ENCODE measurements at regions not wholly inside any gene's neighbourhood (a gene's known extent, or its start where the extent isn't known, plus 50 kb on each side); places are given as distances from the start of the nearest gene placed in this dataset.
"Not testable (repeated sequence)": the region's sequence is repeated elsewhere in the genome, so short reads cannot be mapped to it uniquely, and the experiment has no call there.

GRCh38 chr4:148857973-148858534, 415.8 kb upstream of the NR3C2 start:
- Histone ChIP-seq H3K36me3 (replicated peaks) (no peaks in the 10 kb centered on the region), H3K9me3 (no peaks in the 10 kb centered on the region), H3K4me1 (no peaks in the 10 kb centered on the region), H3K27me3 (ENCODE audit: low read depth) (no peaks in the 10 kb centered on the region), H3K4me3 (no peak overlapping the region)
- no peak for DNase-seq (ENCODE audit: low spot score in 2 of 2)
- in situ Hi-C loops (cut with MboI; ENCODE audit: low sequenced_read_pairs) = no loop called here

DNA sequence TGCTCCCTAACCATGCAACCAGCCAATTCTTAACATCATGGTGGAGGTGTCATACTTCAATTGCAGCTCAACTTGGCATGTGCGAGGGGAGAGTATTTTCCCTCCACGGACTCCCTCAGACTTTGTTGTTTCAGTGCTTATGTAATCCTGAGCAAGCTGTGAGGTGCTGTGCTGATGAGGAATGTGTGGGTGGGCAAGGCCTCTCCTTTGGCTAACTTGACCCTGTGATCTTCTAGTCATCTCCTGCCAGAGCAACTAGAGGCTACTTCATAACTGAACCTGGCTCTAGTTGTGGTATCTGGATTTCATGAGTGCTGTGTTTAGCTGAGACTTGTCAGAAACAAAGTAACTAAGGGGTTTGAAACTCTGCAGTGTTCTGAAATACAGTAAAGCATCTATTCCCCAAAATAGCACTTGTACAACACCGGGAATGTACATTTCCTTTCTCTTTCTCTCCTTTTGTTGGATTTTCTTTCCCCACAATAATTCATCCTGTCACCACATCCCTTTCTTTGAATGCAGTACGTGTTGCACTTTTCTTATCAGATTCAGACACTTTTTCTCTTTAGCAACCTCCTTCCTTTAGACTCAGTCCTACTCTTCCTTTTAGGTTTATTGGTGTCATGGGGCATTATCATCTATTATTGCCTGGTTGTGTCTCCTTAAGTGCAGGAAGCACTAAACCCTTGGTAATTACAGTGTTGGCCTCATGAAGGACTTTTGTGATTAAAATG, 415.2 kb upstream of the NR3C2 start:
- Histone ChIP-seq H3K27me3 (ENCODE audit: low read depth) (no peaks in the 10 kb centered on the region), H3K9me3 (no peaks in the 10 kb centered on the region), H3K36me3 (replicated peaks) (no peaks in the 10 kb centered on the region), H3K4me3 (no peak overlapping the region), H3K4me1 (no peaks in the 10 kb centered on the region)
- no peak for DNase-seq (ENCODE audit: low spot score in 2 of 2)
- in situ Hi-C loops (cut with MboI; ENCODE audit: low sequenced_read_pairs) = no loop called here

GRCh38 chr4:148854203-148854602, 412.0 kb upstream of the NR3C2 start:
- no peak for DNase-seq (ENCODE audit: low spot score in 2 of 2)
- Histone ChIP-seq H3K36me3 (replicated peaks) (no peaks in the 10 kb centered on the region), H3K27me3 (ENCODE audit: low read depth) (no peaks in the 10 kb centered on the region), H3K4me3 (no peak overlapping the region), H3K9me3 (no peaks in the 10 kb centered on the region), H3K4me1 (no peaks in the 10 kb centered on the region)
- in situ Hi-C loops (cut with MboI; ENCODE audit: low sequenced_read_pairs) = no loop called here

GRCh38 chr4:148852092-148852699, 410.0 kb upstream of the NR3C2 start:
- in situ Hi-C loops (cut with MboI; ENCODE audit: low sequenced_read_pairs) = no loop called here
- DNase-seq (ENCODE audit: low spot score in 2 of 2) = no peak

DNA sequence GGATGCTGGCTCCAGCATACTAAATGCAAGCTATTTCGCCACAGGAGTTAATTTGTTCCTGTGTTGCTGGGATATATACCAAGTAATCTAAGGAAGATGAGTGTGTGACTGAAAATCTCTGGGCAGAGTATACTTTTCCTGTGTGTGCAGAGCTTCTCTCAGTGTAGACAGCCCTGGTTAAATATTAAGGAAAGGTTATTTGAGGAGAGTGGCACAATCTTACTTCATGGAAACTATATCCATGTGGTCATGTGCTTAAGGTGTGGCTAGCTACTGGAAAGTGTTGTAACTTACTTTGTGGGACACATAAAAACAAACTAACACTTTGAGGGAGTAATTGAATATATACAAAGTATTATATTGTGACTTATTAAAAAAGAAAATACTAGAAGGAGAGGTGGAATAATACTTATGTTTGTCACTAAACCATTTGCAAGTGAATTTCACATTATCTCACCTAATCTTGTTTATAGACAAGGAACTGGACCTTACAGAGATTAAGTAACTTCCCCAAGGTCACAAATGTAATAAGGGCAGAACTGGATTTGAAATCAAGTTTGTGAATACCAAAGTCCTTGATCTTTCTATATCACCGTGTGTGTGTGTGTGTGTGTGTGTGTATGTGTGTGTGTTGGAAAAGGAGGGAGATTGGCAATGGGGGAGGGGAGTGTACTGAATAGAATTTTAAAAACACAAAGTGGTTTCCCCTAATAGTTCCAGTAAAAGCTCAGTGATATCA, 408.2 kb upstream of the NR3C2 start:
- Histone ChIP-seq H3K27me3 (ENCODE audit: low read depth) (no peaks in the 10 kb centered on the region), H3K36me3 (replicated peaks) (no peaks in the 10 kb centered on the region), H3K9me3 (no peaks in the 10 kb centered on the region), H3K4me1 (peaks cover 11% of the 10 kb centered on the region), H3K4me3 (no peak overlapping the region)
- in situ Hi-C loops (cut with MboI; ENCODE audit: low sequenced_read_pairs) = no loop called here
- no peak for DNase-seq (ENCODE audit: low spot score in 2 of 2)

More at GRCh38 chr4:148852092-148852699, 410.0 kb upstream of the NR3C2 start:
- Histone ChIP-seq H3K9me3 (no peaks in the 10 kb centered on the region), H3K36me3 (replicated peaks) (no peaks in the 10 kb centered on the region), H3K4me3 (no peak overlapping the region), H3K27me3 (ENCODE audit: low read depth) (no peaks in the 10 kb centered on the region), H3K4me1 (peaks cover 11% of the 10 kb centered on the region)

DNA sequence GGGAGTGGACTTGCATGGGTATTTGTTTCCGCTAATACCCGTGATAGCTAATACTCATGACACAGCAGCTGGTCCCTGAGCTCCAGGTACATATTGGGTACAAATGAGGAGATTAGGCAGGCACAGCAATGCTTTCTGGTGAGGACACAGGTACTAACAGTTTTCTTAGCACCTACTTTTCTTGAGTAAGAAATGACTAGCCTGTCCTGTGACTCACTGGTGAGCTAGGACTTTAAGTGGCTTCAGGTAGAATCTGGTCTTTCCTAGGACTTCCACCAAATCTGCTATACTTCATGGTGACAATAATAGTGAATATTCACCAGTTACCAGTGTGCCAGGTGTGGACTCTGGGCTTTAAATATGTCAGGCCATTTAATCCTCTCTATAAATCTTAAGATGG, 407.4 kb upstream of the NR3C2 start:
- Histone ChIP-seq H3K4me1 (peaks cover 11% of the 10 kb centered on the region), H3K4me3 (no peak overlapping the region), H3K27me3 (ENCODE audit: low read depth) (no peaks in the 10 kb centered on the region), H3K9me3 (no peaks in the 10 kb centered on the region), H3K36me3 (replicated peaks) (no peaks in the 10 kb centered on the region)
- in situ Hi-C loops (cut with MboI; ENCODE audit: low sequenced_read_pairs) = no loop called here
- DNase-seq (ENCODE audit: low spot score in 2 of 2) = no peak

- Histone ChIP-seq H3K4me3 (no peak overlapping the region), H3K4me1 (peaks cover 11% of the 10 kb centered on the region), H3K36me3 (replicated peaks) (no peaks in the 10 kb centered on the region), H3K27me3 (ENCODE audit: low read depth) (no peaks in the 10 kb centered on the region), H3K9me3 (no peaks in the 10 kb centered on the region)
- in situ Hi-C loops (cut with MboI; ENCODE audit: low sequenced_read_pairs) = no loop called here
- no peak for DNase-seq (ENCODE audit: low spot score in 2 of 2)
Measured at GRCh38 chr4:148847544-148848255, 405.5 kb upstream of the NR3C2 start.

GRCh38 chr4:148845609-148846008, 403.4 kb upstream of the NR3C2 start:
- peaks cover 11% of the 10 kb centered on the region for H3K4me1 ChIP-seq
- in situ Hi-C loops (cut with MboI; ENCODE audit: low sequenced_read_pairs) = no loop called here
- H3K27me3 ChIP-seq (ENCODE audit: low read depth) = no peaks in the 10 kb centered on the region
- DNase-seq (ENCODE audit: low spot score in 2 of 2) = no peak
- H3K36me3 ChIP-seq (replicated peaks) = no peaks in the 10 kb centered on the region
- no peak overlapping the region for H3K4me3 ChIP-seq
- H3K9me3 ChIP-seq = no peaks in the 10 kb centered on the region

- Histone ChIP-seq H3K4me1 (peaks cover 12% of the 10 kb centered on the region), H3K9me3 (no peaks in the 10 kb centered on the region), H3K36me3 (replicated peaks) (no peaks in the 10 kb centered on the region), H3K27me3 (ENCODE audit: low read depth) (no peaks in the 10 kb centered on the region), H3K4me3 (no peak overlapping the region)
- no peak for DNase-seq (ENCODE audit: low spot score in 2 of 2)
- in situ Hi-C loops (cut with MboI; ENCODE audit: low sequenced_read_pairs) = no loop called here
Measured at GRCh38 chr4:148843625-148844024, 401.4 kb upstream of the NR3C2 start.

DNA sequence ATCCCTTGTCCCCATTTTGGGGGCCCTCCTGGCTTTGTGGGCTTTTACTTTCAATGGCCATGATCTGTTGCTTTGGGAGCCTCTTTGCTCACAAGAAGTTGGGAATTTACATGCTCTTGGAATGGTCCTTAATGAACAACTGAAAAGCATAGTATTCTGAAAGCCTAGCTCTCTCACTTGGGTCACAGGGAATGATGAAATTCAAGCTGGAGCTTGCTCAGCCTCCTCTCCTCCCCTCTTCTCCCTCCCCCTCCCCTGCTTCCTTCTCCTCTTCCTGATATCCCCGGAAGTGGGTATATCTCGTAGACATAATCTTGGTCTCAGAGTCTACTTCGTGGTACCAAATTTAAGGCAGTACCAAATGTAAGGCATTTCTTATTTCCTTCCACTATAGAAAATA, 400.6 kb upstream of the NR3C2 start:
- Histone ChIP-seq H3K4me3 (no peak overlapping the region), H3K36me3 (replicated peaks) (no peaks in the 10 kb centered on the region), H3K27me3 (ENCODE audit: low read depth) (no peaks in the 10 kb centered on the region), H3K9me3 (no peaks in the 10 kb centered on the region), H3K4me1 (peaks cover 7% of the 10 kb centered on the region)
- in situ Hi-C loops (cut with MboI; ENCODE audit: low sequenced_read_pairs) = no loop called here
- DNase-seq (ENCODE audit: low spot score in 2 of 2) = no peak

- in situ Hi-C loops (cut with MboI; ENCODE audit: low sequenced_read_pairs); H3K27me3 ChIP-seq (ENCODE audit: low read depth); H3K4me1 ChIP-seq; H3K9me3 ChIP-seq; DNase-seq (ENCODE audit: low spot score in 2 of 2); H3K4me3 ChIP-seq; H3K36me3 ChIP-seq (replicated peaks): not testable (repeated sequence)
Measured at GRCh38 chr4:148837571-148837970, 395.4 kb upstream of the NR3C2 start.

- Histone ChIP-seq H3K4me3 (no peak overlapping the region), H3K36me3 (replicated peaks) (no peaks in the 10 kb centered on the region), H3K9me3 (no peaks in the 10 kb centered on the region), H3K4me1 (peaks cover 4% of the 10 kb centered on the region), H3K27me3 (ENCODE audit: low read depth) (no peaks in the 10 kb centered on the region)
- in situ Hi-C loops (cut with MboI; ENCODE audit: low sequenced_read_pairs) = no loop called here
- no peak for DNase-seq (ENCODE audit: low spot score in 2 of 2)
Measured at GRCh38 chr4:148834804-148835631, 392.8 kb upstream of the NR3C2 start.

DNA sequence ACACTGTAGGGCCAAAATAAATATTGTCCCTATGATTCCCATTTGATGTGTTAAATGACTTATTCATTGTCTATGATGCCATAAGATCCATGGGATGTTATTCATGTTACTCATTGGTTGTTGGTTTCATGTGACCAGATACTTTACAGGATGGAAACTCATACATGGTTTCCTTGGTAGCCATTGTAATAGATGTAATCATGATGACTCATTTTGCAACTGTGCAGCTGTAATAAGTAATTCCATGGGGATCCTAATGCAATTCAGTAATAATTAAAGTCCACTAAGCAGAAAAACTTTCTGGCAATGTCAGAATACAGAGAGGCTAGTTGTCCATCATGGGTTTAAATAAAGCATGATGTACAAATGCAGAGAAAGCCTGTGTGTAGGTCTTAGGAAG, 389.7 kb upstream of the NR3C2 start:
- no peaks in the 10 kb centered on the region for H3K9me3 ChIP-seq
- in situ Hi-C loops (cut with MboI; ENCODE audit: low sequenced_read_pairs) = no loop called here

More for the DNA sequence above, 389.7 kb upstream of the NR3C2 start:
- Histone ChIP-seq H3K4me3 (no peak overlapping the region), H3K4me1 (no peaks in the 10 kb centered on the region), H3K36me3 (replicated peaks) (no peaks in the 10 kb centered on the region), H3K27me3 (ENCODE audit: low read depth) (no peaks in the 10 kb centered on the region)
- no peak for DNase-seq (ENCODE audit: low spot score in 2 of 2)
